ENCODE measurements at regions not wholly inside any gene's neighbourhood (a gene's known extent, or its start where the extent isn't known, plus 50 kb on each side); places are given as distances from the start of the nearest gene placed in this dataset.

DNA sequence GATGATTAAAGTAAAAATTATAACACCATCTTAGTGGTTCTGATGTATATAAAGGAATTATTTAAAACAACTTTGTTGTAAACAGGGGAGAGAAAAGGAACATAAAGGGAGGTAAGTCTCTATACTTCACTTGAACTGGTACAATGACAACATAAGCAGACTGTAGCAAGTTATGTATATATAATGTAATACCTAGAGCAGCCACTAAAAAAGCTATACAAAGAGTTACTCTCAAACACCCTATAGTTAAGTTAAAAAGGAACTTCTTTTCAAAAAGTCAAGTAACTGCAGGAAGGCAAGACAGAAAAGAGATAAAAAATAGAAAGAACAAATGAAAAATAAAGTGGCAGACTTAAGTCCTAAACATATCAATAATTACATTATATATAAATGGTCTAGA lies 82.3 kb downstream of the ZNF503 start:
- H3K36me3 ChIP-seq (ENCODE audit: control insufficient read depth in 2 of 2, insufficient read depth in 2 of 2, low read length in 1 of 2), result no peaks in the 10 kb centered on the region
- H3K4me2 ChIP-seq (ENCODE audit: control insufficient read depth, insufficient read depth), result no peak overlapping the region
- FAIRE-seq (no peak), ATAC-seq (no peak), DNase-seq (ENCODE audit: low read depth, low spot score) (no peak)
- in situ Hi-C loops (cut with MboI) (no loop called here), intact Hi-C loops (cut with micrococcal nuclease; ENCODE audit: unreplicated experiment) (no loop called here)
- no peaks in the 10 kb centered on the region for H3K79me2 ChIP-seq (ENCODE audit: control insufficient read depth, insufficient read depth, low read length)
- ChIA-PET CTCF (no interaction called here), POLR2A (no interaction called here), RAD21 (ENCODE audit: unreplicated experiment) (no interaction called here), SMC1A (ENCODE audit: uncharacterized antibody, unreplicated experiment) (no interaction called here)
- H2AFZ ChIP-seq (ENCODE audit: control insufficient read depth, low read depth, low read length), result no peak overlapping the region
- no TSS peak for BruUV-seq (replicated peaks)
- no peaks in the 10 kb centered on the region for H3K4me1 ChIP-seq (ENCODE audit: control insufficient read depth, insufficient read depth, low read length)
- H3K27me3 ChIP-seq (replicated peaks in 1 of 2; ENCODE audit: control insufficient read depth in 2 of 2, insufficient read depth in 2 of 2, low read length in 1 of 2), result no peaks in the 10 kb centered on the region
- H4K20me1 ChIP-seq (ENCODE audit: control insufficient read depth, insufficient read depth), result no peaks in the 10 kb centered on the region
- no peak overlapping the region for H3K27ac ChIP-seq (ENCODE audit: control insufficient read depth, insufficient read depth)
- H3K9ac ChIP-seq (ENCODE audit: control insufficient read depth, insufficient read depth, low read length), result no peak overlapping the region
- H3K4me3 ChIP-seq, result no peak overlapping the region
- TF ChIP-seq, protein P1, sequence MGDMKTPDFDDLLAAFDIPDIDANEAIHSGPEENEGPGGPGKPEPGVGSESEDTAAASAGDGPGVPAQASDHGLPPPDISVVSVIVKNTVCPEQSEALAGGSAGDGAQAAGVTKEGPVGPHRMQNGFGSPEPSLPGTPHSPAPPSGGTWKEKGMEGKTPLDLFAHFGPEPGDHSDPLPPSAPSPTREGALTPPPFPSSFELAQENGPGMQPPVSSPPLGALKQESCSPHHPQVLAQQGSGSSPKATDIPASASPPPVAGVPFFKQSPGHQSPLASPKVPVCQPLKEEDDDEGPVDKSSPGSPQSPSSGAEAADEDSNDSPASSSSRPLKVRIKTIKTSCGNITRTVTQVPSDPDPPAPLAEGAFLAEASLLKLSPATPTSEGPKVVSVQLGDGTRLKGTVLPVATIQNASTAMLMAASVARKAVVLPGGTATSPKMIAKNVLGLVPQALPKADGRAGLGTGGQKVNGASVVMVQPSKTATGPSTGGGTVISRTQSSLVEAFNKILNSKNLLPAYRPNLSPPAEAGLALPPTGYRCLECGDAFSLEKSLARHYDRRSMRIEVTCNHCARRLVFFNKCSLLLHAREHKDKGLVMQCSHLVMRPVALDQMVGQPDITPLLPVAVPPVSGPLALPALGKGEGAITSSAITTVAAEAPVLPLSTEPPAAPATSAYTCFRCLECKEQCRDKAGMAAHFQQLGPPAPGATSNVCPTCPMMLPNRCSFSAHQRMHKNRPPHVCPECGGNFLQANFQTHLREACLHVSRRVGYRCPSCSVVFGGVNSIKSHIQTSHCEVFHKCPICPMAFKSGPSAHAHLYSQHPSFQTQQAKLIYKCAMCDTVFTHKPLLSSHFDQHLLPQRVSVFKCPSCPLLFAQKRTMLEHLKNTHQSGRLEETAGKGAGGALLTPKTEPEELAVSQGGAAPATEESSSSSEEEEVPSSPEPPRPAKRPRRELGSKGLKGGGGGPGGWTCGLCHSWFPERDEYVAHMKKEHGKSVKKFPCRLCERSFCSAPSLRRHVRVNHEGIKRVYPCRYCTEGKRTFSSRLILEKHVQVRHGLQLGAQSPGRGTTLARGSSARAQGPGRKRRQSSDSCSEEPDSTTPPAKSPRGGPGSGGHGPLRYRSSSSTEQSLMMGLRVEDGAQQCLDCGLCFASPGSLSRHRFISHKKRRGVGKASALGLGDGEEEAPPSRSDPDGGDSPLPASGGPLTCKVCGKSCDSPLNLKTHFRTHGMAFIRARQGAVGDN (IDR thresholded peaks at IDR 0.05), result no peak
- no peak for TF ChIP-seq JUND (IDR thresholded peaks at IDR 0.05; ENCODE audit: low read depth, low read length)
- TF ChIP-seq YY1 (IDR thresholded peaks at IDR 0.05; ENCODE audit: low read depth, low read length), result no peak
- no peak for TF ChIP-seq ETV6 (conservative IDR thresholded peaks at IDR 0.05 in 1 of 2, IDR thresholded peaks at IDR 0.05 in 1 of 2; ENCODE audit: borderline replicate concordance in 1 of 2, low read depth in 1 of 2)
- TF ChIP-seq STAT3 (IDR thresholded peaks at IDR 0.05; ENCODE audit: low read depth, low read length), result no peak
- TF ChIP-seq NFYA (IDR thresholded peaks at IDR 0.05; ENCODE audit: borderline replicate concordance, low read depth, low read length), result no peak
- no peak for TF ChIP-seq MEF2B (IDR thresholded peaks at IDR 0.05; ENCODE audit: partially characterized antibody, poor library complexity, severe bottlenecking)
- no peak for TF ChIP-seq LARP7 (IDR thresholded peaks at IDR 0.05)
- TF ChIP-seq IRF4 (IDR thresholded peaks at IDR 0.05; ENCODE audit: low read depth, low read length), result no peak
- TF ChIP-seq, protein P2, sequence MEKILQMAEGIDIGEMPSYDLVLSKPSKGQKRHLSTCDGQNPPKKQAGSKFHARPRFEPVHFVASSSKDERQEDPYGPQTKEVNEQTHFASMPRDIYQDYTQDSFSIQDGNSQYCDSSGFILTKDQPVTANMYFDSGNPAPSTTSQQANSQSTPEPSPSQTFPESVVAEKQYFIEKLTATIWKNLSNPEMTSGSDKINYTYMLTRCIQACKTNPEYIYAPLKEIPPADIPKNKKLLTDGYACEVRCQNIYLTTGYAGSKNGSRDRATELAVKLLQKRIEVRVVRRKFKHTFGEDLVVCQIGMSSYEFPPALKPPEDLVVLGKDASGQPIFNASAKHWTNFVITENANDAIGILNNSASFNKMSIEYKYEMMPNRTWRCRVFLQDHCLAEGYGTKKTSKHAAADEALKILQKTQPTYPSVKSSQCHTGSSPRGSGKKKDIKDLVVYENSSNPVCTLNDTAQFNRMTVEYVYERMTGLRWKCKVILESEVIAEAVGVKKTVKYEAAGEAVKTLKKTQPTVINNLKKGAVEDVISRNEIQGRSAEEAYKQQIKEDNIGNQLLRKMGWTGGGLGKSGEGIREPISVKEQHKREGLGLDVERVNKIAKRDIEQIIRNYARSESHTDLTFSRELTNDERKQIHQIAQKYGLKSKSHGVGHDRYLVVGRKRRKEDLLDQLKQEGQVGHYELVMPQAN (conservative IDR thresholded peaks at IDR 0.05), result no peak
- no peaks in the 10 kb centered on the region for H3K9me3 ChIP-seq (replicated peaks; ENCODE audit: control insufficient read depth, insufficient read depth, low read length)

All from GM12878 (cell line).